Activated CD4-positive, CD25-positive, alpha-beta regulatory T cell treated with anti-CD3 and anti-CD28 coated beads, Interleukin-2, amount 50 U/mL, for 72 hours (primary cell): ENCODE measurements at regions not wholly inside any gene's neighbourhood (a gene's known extent, or its start where the extent isn't known, plus 50 kb on each side); places are given as distances from the start of the nearest gene placed in this dataset.
"Not testable (repeated sequence)": the region's sequence is repeated elsewhere in the genome, so short reads cannot be mapped to it uniquely, and the experiment has no call there.

Source experiments
- DNase-seq: peaks from one replicate; pipeline ENCODE4 v3.0.0; 2021

DNA sequence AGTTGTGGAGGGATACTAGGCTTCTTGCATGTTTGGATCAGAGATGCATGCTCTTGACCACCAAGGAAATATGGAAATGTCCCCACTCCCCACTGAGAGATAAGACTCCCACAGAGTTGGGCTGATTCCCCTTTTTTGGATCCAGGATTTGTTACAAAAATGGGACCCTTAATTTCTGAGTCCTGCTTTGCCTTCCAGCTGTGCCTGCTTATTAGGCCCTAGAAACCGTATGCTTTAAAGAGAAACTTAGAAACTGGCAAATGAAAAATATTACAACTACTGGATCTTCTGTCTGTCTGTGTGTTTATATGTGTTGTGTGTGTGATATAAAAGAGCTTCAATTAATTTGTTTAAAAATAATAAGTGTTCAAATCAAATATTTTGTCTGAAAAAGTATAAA lies 817.6 kb upstream of the CITED2 start:
- no peak for DNase-seq

DNA sequence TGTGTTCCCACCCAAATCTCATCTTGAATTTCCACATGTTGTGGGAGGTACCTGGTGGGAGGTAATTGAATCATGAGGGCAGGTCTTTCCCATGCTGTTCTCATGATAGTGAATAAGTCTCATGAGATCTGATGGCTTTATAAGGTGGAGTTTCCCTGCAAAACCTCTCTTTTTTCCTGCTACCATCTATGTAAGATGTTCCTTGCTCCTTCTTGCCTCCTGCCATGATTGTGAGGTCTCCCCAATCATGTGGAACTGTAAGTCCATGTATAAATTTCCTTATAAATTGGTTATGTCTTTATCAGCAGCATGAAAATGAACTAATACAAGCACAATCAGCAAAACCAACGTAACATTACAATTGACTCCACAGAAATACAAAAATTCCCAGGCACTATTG lies 814.8 kb upstream of the CITED2 start:
- DNase-seq, result not testable (repeated sequence)

GRCh38 chr6:140185991-140186390 lies 811.5 kb upstream of the CITED2 start:
- DNase-seq, result no peak

DNA sequence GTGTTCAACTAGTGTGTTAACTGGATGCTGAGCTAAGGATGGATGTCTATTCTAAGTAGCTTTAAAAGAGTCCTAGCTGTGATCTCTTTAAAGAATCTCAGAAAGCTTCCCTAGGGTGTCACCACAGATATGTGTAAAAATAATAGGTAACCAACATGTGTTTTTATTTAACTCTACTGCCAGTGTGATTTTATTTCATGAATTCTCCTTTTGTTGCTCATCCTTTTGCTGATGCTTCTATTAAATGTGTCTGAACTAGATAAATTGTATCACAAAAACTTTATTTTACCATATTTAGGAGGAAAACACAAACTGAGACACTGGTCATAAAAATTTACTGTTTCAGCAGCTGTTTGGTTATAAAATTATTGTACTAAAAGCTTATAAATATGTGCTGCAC lies 809.4 kb upstream of the CITED2 start:
- DNase-seq, result no peak

GRCh38 chr6:140182821-140183220 lies 808.4 kb upstream of the CITED2 start:
- no peak for DNase-seq

DNA sequence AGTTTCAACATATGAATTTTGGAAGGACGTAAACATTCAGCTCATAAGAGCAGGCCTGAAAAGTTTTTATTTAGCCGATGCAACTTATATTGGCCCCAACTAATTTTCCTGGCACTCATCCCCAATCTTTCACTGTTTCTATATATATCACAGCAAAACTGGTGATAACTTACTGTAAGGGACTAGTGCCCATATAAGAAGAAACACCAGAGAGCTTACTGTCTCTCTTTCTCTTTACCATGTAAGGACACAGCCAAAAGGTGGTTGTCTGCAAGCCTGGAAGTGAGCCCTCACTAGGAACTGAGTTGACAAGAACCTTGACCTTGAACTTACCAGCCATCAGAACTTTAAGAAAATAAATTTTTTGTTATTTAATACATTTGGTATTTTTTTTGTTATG lies 807.4 kb upstream of the CITED2 start:
- DNase-seq, result no peak

GRCh38 chr6:140180306-140180705 lies 805.9 kb upstream of the CITED2 start:
- no peak for DNase-seq

- DNase-seq, result no peak
These were observed 804.5 kb upstream of the CITED2 start for GRCh38 chr6:140178935-140179334.

- DNase-seq, result no peak
These were observed 804.1 kb upstream of the CITED2 start for GRCh38 chr6:140178520-140178919.

- DNase-seq, result no peak
These were observed 801.9 kb upstream of the CITED2 start for GRCh38 chr6:140176306-140176705.

DNA sequence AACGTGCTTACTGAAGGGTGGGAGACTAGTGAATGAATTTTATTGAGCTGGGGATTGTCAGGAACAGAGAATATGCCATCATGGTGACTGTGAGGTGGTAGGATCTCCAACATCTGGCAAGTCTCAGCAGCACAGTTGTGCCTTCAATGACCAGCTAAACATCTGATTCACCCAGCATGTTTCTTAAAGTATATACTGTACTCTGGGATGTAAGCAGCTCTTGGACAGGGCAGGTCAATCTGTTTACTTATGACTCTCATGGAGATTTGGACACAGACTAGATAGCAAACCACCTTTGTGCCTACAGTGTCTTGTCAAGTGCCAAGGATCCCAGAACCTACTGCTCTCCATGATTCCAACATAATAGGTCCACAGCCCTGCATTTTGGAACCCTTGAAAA lies 801.0 kb upstream of the CITED2 start:
- DNase-seq, result no peak

DNA sequence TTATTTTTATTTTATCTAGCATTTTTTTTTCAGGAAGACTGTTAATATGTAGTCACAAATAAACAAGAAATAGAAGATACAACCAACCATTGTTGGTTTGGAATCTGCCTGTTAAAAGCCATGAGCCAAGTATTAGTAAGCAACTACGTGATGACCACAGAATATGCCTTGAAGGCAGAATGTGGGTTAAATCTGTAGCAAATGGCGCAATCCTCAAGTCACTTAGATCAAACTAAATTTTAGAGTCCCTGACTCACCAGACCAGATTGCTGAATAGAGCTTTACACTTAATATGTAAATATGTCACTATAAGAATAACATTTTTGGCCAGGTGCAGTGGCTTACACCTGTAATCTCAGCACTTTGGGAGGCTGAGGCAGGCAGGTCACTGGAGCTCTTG lies 800.1 kb upstream of the CITED2 start:
- no peak for DNase-seq

- no peak for DNase-seq
These were observed 793.9 kb upstream of the CITED2 start for GRCh38 chr6:140168365-140168764.

DNA sequence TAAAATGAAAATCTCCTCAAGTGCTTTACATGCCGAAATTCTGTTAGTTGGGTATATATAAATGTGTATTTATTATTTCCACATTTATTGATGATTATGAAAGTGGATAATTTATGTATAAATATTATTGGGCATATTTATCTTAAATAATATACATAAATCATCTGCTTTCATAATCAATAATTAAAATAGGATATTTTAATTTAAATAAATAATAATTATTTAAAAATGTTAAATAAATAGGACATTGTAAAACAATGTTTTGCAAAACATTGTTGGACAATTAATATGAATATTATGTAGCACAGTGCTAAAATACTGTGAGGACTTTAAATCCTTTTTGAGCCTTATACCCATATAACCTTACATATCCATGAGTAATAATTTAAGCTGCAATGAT lies 786.5 kb upstream of the CITED2 start:
- no peak for DNase-seq

- no peak for DNase-seq
These were observed 786.0 kb upstream of the CITED2 start for GRCh38 chr6:140160494-140160893.

- no peak for DNase-seq
These were observed 781.7 kb upstream of the CITED2 start for GRCh38 chr6:140156131-140156530.

GRCh38 chr6:140155451-140156126 lies 781.1 kb upstream of the CITED2 start:
- DNase-seq, result no peak

GRCh38 chr6:140153703-140154102 lies 779.3 kb upstream of the CITED2 start:
- no peak for DNase-seq

GRCh38 chr6:140147825-140148814 lies 773.7 kb upstream of the CITED2 start:
- DNase-seq, result not testable (repeated sequence)

DNA sequence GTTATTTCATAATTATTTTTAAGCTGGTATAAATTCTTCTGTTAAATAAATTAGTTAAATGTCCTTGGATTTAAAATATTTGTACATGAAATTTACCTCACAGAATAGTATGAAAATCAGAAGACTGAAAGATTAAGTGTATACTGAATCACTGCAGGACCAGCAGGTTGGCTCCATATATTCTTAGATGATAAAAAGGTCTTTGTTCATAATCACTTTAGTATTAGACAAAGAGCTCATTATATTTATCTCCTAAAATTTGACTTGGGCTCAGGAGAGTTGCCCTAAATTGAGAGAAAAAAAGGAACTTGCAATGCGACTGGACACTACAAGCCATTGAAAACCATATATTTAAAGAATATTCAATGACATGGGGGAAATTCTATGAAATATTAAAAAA lies 766.4 kb upstream of the CITED2 start:
- DNase-seq, result no peak

DNA sequence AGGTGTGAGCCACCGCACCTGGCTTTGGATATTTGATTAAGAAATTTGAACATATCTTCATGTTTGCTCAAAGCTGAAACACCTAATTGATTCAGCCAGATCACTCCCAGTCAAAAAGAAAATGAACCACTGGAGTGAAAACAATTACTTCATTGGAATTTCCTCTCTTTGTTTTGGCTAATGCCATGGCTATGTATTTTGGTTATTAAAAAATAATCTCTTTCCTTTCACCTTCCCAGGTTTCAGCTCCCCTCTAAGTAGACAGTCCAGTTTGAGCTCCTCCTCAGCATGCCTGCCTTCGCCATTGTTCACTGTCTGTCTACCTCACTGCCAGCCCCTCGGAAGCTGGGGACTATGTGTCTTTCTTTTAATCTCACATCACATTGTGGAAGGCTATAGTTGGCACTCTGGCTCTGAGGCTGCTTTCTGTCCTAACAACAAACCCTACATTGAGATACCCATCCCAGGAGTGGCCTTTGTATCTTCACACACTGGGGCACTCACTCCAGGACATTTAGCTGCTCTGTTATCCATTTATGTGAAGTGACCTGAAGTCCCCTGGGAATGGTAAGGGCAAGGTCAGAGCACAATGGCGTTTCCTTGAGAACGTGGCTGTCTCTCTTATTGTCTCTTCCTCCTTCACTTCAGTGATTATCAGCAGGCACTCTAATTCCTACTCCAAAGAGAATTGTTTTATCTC lies 764.0 kb upstream of the CITED2 start:
- DNase-seq, result no peak

GRCh38 chr6:140134224-140134623 lies 759.8 kb upstream of the CITED2 start:
- no peak for DNase-seq

- no peak for DNase-seq
These were observed 755.6 kb upstream of the CITED2 start for GRCh38 chr6:140130074-140130473.

GRCh38 chr6:140124498-140124897 lies 750.0 kb upstream of the CITED2 start:
- no peak for DNase-seq
